OCI-LY3 (cell line): ENCODE measurements at regions not wholly inside any gene's neighbourhood (a gene's known extent, or its start where the extent isn't known, plus 50 kb on each side); places are given as distances from the start of the nearest gene placed in this dataset.

Experiments used
- CTCF ChIP-seq: fragments of 200-600, 300-600 bp; sonication (generic); IDR thresholded peaks from 2 replicates; pipeline ENCODE4 v1.5.1; 2014; ENCODE audit warnings: antibody characterized with exemption, low read length, low read depth
- EZH2phosphoT487 ChIP-seq: fragments of 200-600 bp; shearing (Covaris generic); IDR thresholded peaks from 2 replicates; pipeline ENCODE4 v1.6.1; 2018; ENCODE audit warnings: antibody characterized with exemption, mixed run types, low read depth

- no peak for TF ChIP-seq EZH2phosphoT487
- no peak for TF ChIP-seq CTCF
Observed at GRCh38 chr16:48740964-48741363, 131.0 kb upstream of the N4BP1 start.
